GM18499 (cell line): ENCODE measurements at regions not wholly inside any gene's neighbourhood (a gene's known extent, or its start where the extent isn't known, plus 50 kb on each side); places are given as distances from the start of the nearest gene placed in this dataset.

ENCODE experiments used
- ATAC-seq: cut with Tn5 transposase; IDR thresholded peaks from one replicate; pipeline ENCODE4 v1.9.1; 2021; ENCODE audit warnings: moderate number of reproducible peaks; ENCODE audit not compliant: insufficient read depth, unreplicated experiment

DNA sequence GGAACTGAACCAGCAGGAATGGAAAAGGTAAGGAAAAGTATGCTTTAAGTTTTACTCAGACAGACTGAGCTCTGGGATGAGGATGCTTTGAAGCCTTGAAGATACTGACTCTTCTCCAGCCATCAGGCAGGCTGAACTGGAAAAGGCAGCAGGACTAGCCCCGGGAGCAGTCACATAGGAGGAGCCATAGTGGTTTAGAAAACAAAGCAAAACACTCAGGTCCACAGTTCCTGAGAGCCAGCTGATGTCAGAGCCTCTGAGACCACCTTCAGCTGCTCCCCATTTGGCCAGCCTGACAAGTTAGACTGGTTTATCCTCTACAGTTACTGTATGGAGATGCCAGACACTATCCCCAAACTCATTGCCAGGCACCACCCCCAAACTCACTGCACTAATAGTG lies 167.9 kb upstream of the CPEB2 start:
- no peak for ATAC-seq

DNA sequence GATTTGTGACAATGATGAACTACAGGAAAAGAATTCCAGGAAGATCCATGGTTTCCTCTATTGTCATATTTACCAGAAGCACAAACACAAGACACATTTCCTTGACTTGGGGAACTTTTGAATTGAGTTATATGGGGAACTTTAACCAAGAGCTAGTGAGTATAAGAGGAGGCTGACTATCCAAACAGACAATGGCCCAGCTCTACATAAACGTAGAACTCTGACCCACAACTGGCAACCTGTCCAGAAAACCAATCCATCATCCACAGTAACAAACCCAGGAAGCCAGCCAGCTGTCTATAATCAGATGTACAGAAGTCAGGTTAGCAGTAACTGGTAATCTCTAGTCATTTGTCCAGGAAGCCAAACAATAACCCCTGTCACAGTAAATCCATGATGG lies 167.0 kb upstream of the CPEB2 start:
- ATAC-seq, result no peak

DNA sequence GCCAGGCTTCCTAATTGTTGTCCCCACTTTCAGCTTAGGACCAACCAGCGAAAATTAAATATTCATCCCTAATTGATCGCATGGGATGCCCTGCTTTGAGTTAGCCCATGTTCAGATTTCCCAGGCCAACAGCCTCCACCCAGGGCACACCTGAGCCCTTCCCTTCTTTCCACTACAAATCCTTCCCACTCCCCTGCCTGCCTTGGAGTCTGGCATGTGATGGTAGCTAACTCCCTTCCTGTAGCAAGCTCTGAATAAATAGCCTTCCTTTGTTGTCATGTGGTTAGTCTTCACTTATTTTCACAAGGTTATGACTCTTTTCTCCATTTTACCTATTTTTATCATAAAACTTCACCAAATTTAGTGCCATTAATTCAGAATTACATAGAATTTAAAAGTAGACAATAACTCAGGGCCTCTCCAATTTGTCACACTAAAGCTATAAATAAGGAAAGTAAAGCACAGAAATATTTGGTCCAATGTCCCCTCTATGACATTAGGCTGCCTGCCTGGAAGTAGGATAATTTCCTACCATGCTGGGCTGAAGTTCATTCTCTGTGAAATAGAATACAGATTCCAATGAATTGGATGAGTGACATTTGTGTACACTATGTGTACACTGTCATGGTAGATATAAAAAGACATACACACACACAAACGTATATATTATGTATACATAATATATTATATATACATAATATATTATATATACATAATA lies 166.4 kb upstream of the CPEB2 start:
- no peak for ATAC-seq

DNA sequence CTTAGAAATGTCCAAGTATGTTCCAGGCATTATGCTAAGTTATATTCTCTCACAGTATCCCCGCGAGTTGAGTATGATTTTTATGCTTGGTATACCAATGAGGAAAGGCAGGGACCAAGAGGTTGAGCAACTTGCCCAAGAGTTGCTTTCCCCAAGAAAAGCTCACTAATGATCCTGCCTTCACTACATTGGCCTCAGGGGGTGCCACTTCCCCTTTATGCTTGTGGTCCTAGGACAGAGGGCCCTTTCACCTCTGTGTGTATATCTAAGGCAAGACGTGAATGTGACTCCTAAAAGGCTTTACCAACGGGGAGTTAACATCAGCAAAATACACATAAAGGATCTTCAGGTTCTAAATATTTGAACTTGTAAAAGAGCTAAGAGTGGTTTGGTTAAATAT lies 164.4 kb upstream of the CPEB2 start:
- no peak for ATAC-seq

DNA sequence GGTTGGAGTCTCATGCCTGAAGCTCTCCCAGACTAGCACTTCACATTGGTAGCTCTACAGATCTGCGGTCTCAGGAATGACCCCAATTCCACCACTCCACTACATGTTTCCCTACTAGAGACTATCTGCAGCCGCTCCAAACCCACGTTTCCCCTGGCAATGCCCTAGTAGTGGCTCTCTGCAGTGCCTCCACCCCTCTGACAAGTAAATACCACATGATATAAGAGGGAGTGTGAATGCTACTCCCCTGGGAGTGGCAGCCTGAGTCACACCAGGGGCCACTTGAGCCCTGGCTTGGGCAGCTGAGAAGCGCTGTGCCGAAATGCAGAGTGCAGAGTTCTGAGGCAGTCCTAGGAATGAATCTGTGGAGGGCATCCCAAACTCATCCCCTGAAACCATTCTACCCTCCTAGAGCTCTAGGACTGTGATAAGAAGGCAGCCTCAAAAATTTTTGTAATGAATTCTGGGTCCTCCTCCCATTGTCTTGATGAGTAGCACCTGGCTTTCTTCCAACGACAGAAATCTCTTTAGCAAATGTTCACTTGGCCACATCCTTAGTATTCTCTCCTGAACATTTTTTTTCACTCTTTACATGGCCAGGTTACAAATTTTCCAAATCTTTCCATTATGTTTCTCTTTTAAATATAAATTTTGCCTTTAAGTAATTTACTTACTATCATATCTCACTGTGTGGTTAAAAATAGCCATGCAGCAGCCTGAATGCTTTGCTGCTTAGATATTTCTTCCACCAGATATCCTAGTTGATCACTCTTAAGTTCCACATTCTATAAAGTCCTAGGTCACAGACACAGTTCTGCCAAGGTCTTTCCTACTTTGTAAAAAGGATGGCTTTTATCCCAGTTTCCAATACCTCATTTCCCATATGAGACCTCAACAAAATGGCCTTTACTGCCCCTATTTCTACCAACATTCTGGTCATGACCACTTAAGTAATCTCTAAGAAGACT lies 160.2 kb upstream of the CPEB2 start:
- ATAC-seq, result no peak

DNA sequence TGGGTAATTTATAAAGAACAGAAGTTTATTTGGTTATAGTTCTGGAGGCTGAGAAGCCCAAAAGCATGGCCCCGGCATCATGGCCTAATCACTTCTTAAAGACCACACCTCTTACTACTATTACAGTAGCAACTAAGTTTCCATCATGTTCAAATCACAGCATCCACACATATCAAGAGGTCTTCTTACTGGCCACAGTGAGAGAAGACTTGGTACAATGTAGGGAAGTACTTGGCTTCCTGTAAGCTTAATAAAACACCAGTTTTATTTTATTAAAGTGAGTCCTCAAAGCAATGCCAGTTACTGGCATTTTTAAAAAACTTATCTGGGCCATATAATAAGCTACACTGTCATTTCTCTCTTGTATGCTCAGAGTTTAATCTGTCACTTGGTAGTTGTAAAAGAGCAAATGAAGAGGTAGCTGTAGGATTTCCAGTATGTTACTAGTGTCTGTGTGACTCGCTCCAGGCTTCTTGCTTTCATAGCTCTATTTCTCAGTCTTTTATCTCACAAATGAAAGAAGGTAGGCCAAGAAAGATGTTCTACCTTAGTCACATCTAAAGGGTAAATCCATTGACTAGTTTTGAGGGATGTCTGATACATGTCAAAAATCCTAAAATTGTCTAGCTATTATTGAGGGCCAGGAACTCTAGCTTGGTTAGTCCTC lies 159.2 kb upstream of the CPEB2 start:
- no peak for ATAC-seq

DNA sequence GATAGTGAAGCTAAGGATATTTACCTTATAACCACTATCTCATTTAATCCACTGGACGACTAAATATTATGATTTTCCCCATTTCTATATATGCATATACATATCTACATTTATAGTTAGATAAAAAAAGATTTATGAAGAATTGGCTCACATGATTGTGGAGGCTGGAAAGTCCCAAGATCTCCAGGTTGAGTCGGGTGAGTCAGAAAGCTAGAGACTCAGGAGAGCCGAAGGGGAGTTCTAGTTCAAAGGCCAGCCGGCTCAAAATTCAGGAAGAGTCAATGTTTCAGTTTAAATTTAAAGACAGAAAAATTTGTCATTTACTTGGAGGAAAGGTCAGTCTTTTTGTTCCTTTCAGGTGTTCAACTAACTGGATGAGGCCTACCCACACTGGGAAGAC lies 158.2 kb upstream of the CPEB2 start:
- ATAC-seq, result no peak

DNA sequence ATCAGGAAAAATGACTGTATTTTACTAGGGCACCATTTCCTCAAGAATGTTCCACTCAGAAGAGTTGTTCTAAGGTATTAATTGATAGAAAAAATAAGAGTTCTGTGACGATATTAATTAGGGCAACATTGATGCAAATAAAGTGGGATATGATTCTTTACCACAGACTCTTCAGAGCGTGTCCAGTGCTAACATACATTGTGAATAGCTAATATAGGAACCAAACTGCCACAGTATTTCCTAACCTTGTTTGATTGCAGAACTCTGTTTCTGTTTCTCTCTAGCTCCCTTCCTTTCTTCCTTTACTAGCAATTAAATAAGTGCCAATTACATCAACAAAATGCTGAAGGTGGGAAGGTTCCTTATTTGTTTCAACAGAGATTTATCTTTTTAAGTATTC lies 154.1 kb upstream of the CPEB2 start:
- no peak for ATAC-seq

DNA sequence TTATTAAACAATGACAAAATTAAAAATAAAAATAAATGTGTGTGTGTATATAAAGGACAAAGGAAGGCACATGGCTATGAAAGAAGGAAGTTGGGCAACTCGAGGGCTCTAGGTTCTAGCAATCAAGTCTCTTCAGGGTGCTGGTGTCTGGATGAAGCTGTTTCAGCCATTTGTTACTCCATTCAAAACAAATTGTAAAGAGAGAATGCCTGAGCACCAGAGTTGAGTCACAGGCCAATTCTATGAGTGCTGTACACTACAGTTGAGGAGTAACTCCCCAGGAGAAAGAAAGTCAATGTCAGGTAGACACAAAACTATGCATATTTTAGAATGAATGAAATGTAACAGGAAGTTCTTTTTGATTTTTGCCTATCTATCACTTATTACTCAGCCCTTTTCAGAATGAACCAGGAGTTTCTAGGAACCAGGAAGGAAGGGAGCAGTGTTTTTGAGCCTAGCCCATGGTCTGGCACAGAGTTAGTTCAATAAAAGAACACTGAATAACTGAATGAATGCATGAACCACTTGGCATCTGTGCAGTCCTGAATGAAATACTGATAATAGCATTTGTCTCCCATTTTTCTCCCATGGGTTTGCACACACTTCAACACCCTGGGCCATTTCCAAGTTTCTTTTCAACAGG lies 151.7 kb upstream of the CPEB2 start:
- ATAC-seq, result no peak

DNA sequence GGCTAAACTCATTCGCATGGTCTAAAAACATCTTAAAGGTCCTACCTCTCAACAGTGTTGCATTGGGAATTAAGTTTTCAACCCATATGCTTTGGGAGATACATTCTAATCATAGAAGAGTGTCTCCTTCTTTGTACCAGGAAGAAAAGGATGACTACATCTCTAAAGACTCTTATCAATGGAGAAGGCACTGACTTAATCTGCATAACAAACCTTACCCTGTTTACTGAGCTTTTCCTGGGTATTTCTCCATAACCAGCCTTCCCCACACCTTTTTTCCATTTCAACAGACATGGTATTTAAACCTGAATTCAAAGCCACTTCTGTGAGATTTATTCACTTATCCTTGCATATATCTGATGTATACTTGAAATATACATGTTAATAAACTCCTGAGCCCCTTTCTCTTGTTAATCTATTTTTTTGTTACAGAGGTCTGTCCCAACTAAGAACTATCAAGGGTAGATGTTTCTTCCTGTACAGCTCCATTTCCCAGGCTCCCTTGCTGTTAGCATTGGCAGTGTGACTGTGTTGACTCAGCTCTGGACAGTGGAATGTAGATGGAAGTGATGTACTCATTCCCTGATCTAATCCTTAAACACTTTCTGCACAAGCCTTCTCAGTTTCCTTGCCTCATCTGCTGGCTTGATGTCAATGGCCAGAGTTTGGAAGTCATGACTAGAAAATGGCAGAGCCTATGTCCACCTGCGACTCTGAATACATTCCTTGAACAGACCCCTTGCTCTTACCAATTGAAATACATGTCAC lies 148.9 kb upstream of the CPEB2 start:
- ATAC-seq, result no peak

DNA sequence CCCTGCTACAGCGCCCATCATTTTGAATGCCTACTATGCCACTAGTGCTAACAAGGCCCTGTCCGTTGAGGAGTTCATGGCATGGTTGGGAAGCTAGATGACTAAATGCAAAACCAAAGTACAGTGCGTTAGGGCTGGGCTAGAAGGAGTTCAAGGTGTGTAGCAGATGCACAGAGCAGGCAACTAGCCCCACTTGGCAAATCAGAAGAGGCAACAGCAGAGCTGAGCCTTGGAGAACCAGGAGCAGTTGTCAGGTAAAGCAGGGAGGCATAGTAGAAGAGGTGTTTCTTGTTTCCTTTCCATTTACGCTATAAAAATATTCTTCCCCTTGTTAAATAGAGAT lies 146.6 kb upstream of the CPEB2 start:
- no peak for ATAC-seq

DNA sequence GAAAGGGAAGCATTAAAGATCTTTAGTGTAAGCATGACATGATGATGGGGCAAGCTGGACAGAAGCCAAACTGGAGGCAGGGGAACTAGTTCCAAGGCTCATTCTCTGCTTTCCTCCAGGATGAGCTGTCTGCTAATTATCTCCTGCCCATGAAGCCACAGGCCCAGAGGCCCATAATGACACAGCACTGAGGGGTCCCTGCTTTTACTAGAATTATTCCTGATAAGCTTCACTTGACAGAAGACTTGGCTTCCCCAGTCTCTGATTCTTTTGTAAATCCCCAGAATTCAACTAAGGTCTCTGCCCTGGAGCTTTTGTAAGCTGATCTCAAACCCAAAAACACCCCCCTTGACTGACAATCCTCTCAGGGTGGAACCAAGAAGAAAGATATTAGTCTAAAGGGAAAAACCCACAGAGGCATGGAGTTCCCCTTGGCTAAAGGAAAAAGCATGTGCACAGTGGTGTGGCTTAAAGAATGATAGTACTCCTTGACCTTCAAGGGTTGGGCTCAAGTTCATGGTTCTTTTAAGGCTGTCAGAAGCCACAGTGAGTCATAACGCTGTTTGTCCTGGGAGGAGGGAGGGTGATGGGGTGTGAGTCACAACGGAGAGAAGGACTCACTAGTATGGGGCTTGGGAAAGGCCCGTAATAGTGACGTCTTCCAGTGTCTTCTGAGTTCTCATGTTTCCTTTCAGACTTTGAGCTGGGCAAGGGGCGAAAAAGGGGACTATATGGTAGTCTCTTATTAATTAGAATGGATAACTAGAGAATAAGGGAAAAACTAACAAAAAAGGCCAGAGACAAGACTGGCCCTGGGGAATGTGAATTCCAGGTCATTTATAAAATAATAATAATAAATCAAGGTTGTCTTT lies 146.0 kb upstream of the CPEB2 start:
- ATAC-seq, result peak; percentile 95

DNA sequence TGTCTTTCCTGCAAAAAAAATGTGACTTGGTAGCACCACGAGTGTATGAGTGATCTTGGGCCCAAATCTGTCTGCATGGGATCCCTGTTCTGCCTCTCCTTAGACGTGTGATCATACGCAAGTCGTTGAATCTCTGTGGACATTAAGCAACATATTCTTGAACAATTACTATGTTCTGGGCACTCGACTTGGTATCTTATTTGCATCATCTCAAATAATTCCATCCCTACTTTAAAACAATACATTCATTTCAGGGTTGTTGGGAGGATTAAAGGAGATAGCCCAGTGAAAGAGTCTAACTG lies 145.4 kb upstream of the CPEB2 start:
- ATAC-seq, result no peak

DNA sequence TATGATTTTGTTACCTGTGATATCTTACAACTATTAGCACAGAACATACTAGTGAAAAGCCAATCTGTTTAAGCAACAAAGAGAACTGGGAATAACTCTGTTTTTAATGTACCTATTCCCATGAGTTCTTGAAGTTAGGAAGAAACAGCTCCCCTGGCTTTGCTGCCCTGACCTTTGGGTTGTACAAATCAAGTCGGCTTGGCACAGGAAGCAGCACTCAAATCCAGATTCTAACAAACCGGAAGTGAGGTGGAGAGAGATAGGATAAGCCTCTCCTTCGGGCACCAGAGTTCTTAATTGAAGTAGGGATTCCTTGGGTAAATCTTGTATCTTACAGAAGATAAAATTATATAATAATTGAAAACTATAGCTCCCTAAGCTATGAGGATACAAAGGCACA lies 144.8 kb upstream of the CPEB2 start:
- ATAC-seq, result no peak

DNA sequence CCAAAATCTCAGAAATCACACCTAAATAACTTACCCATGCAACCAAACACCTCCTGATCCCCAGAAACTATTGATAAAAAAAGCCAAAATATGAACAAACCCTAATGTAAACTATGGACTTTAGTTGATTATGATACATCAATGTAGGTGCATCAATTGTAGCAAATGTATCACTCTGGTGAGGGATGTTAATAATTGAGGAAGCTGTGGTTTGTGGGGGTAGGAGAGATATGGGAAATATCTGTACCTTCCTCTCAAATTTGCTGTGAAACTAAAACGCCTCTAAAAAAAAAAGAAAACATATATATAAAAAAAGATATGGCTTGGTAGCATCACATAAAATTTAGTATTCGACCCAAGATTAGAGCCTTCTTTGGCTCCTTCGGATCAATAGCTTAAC lies 144.3 kb upstream of the CPEB2 start:
- ATAC-seq, result no peak

DNA sequence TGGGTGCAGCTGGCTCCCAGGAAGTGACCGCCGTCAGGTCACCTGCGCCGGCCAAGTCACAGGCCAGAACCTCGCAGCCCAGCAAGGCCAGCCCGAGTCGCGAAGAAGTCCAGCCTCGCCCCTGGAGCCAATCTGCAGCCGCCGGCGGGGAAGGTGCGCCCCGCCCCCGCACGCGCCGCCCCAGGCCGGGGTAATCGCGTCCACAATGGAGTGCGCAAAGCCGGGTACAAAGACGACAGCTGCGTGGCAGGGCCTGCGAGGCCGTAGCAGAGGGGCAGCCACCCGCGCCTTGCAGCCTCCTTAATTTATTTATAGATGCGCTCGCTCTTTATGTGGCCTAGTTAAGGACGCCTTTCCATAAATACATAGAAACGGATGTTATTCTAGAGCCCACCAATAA lies 139.4 kb upstream of the CPEB2 start:
- ATAC-seq, result no peak

DNA sequence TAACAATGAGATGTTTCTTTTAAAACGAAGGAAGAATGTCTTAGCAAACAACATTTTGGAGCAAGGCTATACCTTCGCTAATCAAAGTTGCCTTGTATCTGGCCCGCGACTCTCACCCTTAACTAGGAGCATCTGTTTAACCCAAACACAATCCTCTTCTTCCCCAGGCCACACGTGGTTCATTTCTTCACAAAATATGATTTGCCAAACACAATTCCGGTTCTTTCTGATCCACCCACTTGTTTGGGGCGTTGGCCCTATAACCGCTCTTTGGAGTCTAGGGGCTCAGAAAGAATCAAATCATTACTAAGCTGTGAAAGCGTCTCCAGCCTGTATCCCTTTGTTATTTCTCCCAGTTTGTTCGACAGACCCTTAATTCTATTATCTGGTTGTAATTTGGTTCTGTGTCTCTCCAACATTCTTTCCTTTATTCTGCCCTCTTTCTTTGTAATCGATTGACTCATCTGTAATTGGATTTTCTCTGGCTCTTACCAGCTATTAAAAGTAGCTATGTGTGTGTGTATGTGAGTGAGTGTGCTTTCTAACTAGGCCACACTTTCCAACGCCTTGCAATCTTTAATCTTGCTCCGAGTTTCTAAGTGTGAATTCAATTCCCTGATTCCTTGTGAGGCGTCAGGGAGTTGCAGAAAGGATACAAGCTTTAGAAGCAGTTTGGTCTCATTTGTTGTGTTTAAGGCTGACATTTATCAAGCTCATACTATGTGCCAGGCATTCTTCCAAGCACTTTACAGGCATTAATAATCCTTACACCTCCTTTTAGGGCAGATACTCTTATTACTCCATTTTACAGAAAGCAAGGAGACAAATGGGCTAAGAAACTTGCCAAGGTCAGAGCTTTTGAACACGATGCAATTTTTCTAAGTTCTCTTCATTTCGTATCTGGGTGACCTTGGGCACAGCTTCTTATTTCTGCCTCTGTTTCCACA lies 138.6 kb upstream of the CPEB2 start:
- no peak for ATAC-seq

DNA sequence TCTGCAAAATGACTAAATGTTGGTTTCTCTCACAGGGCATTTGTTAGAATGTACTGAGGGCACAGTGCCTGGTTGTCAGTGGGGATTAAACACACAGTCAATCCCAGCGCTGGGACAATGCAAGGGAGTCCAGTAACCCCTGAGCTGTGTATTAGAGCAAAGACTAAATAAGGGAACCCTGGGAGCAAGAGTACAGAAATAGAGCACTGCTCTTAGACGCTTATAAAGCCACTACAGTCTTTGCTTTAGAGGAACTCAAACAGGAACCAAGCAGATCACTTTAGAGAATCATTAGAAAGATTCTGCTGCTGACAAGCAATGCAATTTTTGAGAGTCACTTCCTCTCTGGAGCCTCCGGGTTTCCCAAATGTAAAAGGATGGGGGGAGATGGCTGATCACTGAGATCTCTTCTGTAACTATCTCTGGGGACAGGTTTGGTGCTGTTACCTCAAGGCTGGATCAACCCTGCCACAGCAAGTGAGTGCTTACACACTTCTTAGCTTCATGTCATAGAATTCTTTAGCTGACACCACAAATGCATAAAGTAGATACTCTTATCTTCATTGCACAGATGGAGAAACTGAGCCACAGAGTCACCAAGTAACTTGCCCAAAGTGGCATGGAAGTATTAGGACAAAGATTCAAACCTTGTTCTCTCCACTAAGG lies 137.8 kb upstream of the CPEB2 start:
- ATAC-seq, result no peak
